ENCODE measurements at regions not wholly inside any gene's neighbourhood (a gene's known extent, or its start where the extent isn't known, plus 50 kb on each side); places are given as distances from the start of the nearest gene placed in this dataset.

DNA sequence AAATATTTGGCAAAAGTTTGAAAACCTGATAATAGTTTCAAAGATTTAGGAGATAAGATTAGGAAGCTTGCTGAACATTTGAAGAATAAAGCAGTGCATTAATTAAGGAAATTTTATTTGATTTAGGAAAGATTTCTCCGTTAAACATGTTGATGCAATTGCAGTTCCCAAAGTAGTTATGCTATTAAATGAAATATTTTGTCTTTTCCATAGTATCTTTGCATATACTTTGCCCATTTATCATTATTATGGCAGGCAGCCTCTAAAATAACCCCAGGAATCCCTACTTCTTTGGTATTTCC is 136.5 kb downstream of the MREG start:
- intact Hi-C loops (cut with DNase I), result no loop called here

DNA sequence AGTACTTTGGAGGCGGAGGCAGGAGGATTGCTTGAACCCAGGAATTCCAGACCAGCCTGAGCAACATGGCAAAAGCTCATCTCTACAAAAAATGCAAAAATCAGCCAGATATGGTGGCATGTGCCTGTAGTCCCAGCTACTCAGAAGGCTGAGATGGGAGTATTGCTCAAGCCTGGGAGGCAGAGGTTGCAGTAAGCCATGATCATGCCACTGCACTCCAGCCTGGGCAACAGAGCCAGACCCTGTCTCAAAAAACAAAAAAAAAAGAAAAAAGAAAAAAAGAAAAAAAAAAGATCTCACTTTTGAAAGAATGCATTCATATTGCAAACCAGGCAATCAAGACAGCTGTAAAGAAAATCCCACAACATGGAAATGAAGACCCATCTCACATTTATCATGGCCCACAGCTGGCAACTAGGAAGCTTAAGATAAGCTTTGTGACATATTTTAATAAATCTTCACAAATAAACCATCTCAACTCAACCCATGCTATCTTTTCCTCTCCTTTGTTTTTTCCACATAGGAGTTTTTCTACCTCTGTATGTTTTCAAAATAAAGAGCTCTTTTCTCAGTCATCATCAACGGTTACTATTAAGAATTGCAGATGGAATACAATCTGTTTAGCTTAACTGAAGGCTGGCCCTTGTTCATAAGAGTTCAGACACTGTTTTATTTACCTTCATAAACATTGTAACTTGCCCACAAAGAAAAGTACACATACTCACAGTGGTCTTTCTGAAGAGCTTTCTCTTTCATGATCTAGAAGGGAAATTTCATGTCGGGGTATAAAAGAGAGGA is 137.0 kb downstream of the MREG start:
- H3K36me3 ChIP-seq, result no peaks in the 10 kb centered on the region
- ATAC-seq, result no peak
- intact Hi-C loops (cut with DNase I), result no loop called here
- no peaks in the 10 kb centered on the region for H3K4me1 ChIP-seq
- DNase-seq, result no peak
- H3K4me3 ChIP-seq, result no peak overlapping the region
- no peaks in the 10 kb centered on the region for H3K27me3 ChIP-seq
- no peaks in the 10 kb centered on the region for H3K9me3 ChIP-seq
- WGBS (ENCODE audit: insufficient coverage, low coverage, low lambda C conversion rate, missing lambda C conversion rate), result 62% methylated on average over 3 of the region's 3 CpGs
- no peak overlapping the region for H3K27ac ChIP-seq
- TF ChIP-seq POLR2A (IDR thresholded peaks at IDR 0.05), result no peak
- TF ChIP-seq, protein P1, sequence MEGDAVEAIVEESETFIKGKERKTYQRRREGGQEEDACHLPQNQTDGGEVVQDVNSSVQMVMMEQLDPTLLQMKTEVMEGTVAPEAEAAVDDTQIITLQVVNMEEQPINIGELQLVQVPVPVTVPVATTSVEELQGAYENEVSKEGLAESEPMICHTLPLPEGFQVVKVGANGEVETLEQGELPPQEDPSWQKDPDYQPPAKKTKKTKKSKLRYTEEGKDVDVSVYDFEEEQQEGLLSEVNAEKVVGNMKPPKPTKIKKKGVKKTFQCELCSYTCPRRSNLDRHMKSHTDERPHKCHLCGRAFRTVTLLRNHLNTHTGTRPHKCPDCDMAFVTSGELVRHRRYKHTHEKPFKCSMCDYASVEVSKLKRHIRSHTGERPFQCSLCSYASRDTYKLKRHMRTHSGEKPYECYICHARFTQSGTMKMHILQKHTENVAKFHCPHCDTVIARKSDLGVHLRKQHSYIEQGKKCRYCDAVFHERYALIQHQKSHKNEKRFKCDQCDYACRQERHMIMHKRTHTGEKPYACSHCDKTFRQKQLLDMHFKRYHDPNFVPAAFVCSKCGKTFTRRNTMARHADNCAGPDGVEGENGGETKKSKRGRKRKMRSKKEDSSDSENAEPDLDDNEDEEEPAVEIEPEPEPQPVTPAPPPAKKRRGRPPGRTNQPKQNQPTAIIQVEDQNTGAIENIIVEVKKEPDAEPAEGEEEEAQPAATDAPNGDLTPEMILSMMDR (IDR thresholded peaks at IDR 0.05), result no peak

More for the DNA sequence above, 136.5 kb downstream of the MREG start:
- H3K4me3 ChIP-seq, result no peak overlapping the region
- H3K9me3 ChIP-seq, result no peaks in the 10 kb centered on the region
- WGBS (ENCODE audit: insufficient coverage, low coverage, low lambda C conversion rate, missing lambda C conversion rate), result 95% methylated on average over 1 of the region's 1 CpG
- H3K36me3 ChIP-seq, result no peaks in the 10 kb centered on the region
- H3K4me1 ChIP-seq, result no peaks in the 10 kb centered on the region
- ATAC-seq (no peak), DNase-seq (no peak)
- TF ChIP-seq, protein P1 (IDR thresholded peaks at IDR 0.05), result no peak
- no peak for TF ChIP-seq POLR2A (IDR thresholded peaks at IDR 0.05)
- H3K27me3 ChIP-seq, result no peaks in the 10 kb centered on the region
- H3K27ac ChIP-seq, result no peak overlapping the region

- intact Hi-C loops (cut with DNase I), result no loop called here
- DNase-seq (no peak), ATAC-seq (no peak)
- H3K4me3 ChIP-seq, result no peak overlapping the region
- no peak overlapping the region for H3K27ac ChIP-seq
- no peaks in the 10 kb centered on the region for H3K4me1 ChIP-seq
- 91% methylated on average over 2 of the region's 2 CpGs for WGBS (ENCODE audit: insufficient coverage, low coverage, low lambda C conversion rate, missing lambda C conversion rate)
- TF ChIP-seq, protein P1 (IDR thresholded peaks at IDR 0.05), result no peak
- no peak for TF ChIP-seq POLR2A (IDR thresholded peaks at IDR 0.05)
- no peaks in the 10 kb centered on the region for H3K9me3 ChIP-seq
- no peaks in the 10 kb centered on the region for H3K36me3 ChIP-seq
- no peaks in the 10 kb centered on the region for H3K27me3 ChIP-seq
These were observed 138.9 kb downstream of the MREG start for GRCh38 chr2:215874418-215874817.

- H3K4me1 ChIP-seq, result no peaks in the 10 kb centered on the region
These were observed 142.4 kb downstream of the MREG start for GRCh38 chr2:215870986-215871385.

More at GRCh38 chr2:215870986-215871385, 142.4 kb downstream of the MREG start:
- Histone ChIP-seq H3K27ac (no peak overlapping the region), H3K36me3 (no peaks in the 10 kb centered on the region), H3K9me3 (no peaks in the 10 kb centered on the region), H3K4me3 (no peak overlapping the region), H3K27me3 (no peaks in the 10 kb centered on the region)
- intact Hi-C loops (cut with DNase I), result no loop called here
- TF ChIP-seq, protein P1 (IDR thresholded peaks at IDR 0.05), result no peak
- no peak for TF ChIP-seq POLR2A (IDR thresholded peaks at IDR 0.05)
- no peak for ATAC-seq
- DNase-seq, result no peak
- 89% methylated on average over 2 of the region's 2 CpGs for WGBS (ENCODE audit: insufficient coverage, low coverage, low lambda C conversion rate, missing lambda C conversion rate)

All from right lobe of liver (tissue), 6 donors.